Activated T-cell treated with anti-CD3 and anti-CD28 coated beads for 48 hours (primary cell): ENCODE measurements at regions not wholly inside any gene's neighbourhood (a gene's known extent, or its start where the extent isn't known, plus 50 kb on each side); places are given as distances from the start of the nearest gene placed in this dataset.
"Not testable (repeated sequence)": the region's sequence is repeated elsewhere in the genome, so short reads cannot be mapped to it uniquely, and the experiment has no call there.

ENCODE experiments used
- DNase-seq: peaks from one replicate; pipeline ENCODE4 v3.0.0-alpha.2; 2020; ENCODE audit warnings: low read depth

DNA sequence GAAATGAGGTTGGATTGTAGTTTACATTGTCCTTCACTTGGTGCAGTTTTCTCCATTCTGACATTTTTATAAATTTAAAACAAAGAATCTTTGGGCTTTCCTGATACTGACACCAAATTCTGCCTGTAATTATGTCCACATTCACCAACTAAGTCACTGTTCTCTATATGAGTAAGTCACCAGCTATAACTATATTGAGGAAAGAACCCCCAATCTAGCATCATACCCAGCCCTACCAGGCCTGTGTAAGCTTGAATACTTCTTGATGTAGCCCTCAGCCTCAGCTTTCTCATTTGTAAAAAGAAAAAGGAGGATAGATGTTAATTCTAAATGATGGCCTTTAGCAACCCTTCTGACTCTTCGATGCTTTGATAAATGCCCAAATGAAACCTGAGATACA is 112.7 kb upstream of the FST start:
- DNase-seq: no peak

DNA sequence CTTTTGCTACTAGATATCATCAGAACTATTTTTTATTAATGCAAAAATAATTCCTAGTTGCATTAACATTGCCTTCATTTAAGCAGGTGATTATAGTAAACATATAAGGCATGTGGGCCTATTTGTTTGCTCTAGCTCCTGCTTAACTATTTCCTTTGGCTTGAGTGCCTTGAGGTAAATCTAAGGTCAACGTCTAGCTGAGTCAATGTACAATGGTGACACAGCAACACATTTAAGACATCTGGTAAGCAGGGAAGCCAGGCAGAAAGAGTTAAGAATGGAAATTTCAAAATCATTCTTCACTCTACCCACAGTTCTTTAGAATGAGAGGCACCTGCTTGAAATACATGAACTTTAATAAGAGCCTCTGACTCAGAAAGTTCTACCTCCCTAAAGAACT is 111.9 kb upstream of the FST start:
- DNase-seq: no peak

DNA sequence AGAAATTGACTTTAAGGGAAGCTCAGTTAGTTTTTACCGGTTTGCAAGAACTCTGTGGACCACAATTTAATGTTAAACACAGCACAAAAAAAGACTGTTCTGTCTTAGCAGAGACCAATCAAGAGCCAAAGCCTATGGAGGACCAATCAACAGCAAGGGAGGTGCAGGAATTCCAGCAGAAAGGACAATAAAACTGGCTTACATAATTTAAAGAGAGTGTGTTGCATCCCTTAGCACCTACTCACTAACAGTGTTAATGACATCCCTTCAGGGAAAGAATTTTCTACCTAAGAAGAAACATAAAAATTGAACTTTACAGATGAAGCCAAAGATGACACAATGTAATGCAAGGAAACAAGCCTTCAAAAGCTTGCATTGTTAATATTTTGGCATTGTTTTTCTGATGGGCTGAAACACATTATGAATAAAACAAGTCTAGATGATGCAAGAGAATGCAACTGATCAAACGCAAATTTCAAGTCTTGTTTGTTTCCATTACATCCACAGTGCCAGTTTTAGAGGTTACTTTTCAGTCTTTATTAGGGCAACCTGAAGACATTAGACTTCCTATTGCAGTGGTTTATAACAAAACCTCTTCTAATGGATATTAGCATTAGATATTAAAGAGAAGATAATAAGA is 111.3 kb upstream of the FST start:
- DNase-seq: no peak

DNA sequence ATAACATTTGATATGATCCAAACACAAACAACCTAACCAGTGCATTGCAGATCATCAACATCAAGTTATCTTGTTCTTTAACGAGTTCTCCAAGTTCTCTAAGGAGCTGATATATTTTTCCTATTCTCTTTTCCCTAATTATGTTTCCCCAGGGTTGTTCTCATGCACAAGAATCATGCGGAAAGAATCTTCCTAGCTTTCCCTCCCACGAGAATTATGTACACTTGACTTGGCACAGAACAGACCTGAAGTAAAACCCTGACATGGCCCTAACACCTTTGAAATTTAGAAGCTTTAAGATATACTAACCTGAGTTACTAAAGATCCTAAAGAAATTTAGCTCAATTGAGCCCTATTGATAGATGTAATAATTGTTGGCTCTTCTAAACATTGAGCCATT is 110.7 kb upstream of the FST start:
- no peak for DNase-seq

DNA sequence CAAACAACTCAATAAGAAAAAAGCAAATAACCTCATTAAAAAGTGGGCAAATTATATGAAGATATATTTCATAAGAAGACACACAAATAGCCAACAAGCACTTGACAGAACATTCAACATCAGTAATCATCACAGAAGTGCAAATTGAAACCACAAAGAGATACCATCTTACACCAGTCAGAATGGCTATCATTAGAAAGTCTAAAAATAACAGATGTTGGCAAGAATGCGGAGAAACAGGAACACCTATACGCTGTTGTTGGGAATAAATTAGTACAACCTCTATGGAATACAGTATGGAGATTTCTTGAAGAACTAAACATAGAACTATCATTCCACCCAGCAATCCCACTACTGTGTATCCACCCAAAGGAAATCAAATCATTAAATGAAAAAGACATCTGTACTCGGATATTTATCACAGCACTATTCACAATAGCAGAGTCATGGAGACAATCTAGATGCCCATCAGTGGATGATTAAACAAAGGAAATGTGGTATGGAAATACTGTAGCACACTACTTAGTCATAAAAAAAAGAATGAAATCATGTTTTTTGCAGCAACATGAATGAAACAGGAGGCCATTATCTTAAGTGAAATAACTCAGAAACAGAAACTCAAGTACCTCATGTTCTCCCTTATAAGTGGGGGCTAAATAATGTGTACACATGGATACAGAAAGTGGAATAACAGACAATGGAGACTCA is 106.8 kb upstream of the FST start:
- DNase-seq: no peak

DNA sequence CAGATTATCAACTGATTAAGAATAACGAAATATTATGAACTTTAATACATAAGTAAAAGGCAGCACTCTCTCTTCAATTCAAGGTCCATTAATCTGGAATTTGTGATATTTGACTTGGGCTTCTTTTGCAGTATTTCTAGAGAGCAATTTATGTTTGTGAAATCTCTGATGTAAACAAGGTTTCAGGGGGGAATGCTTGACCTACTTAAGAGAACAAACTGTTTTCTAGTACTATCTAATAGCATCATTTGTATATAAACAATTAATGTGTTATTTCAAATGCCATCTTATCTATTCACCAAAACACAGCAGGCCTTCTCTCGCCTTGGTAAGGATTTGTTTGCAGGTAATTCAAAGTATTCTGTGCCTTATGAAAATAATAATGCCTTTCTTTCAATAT is 103.6 kb upstream of the FST start:
- no peak for DNase-seq

DNA sequence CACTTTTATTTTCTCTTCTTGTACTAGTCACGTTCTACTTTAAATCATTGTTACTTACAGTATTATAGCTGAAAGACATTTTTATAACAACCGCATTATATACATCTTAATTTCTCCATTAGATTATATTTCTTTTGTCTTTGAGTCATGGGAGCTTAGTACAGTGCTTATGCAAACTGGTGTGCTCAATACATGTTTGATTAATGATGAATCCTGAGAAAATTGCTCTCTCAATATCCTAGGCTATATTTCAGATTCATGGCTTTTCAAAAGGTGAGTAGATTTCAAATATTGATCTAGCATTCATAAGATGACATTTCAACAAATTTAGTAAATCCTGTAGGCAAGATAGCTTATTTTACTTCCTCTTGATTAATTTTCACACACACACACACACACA is 102.2 kb upstream of the FST start:
- no peak for DNase-seq

DNA sequence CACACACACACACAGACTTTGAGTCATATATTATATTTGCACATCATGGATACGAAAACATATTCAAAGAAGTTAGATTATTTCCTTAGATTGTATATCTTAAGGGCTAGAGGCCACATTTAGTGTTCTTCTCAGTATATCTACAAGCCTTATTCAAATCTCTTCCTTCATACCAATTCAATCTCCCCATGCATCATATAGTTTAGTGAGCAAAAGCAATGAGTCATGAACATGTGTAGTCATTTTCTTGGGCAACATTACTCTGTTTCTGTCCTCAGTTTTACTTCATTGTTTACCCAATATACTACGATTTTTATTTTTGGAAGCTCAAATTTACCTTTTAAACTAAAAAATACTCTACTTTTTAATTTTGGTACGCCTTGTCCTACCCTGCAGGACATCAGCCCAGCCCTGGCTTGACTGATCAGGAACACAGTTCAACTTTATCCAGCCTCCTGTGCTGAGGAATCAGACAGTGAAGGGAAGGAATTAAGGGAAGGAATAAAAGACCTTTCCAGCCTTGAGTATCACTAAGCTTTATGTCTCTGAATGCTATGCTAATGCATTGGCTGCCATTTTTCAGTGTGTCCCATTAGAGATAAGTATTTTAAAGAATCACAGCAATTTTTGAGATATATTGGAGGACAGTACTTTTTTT is 101.7 kb upstream of the FST start:
- DNase-seq: no peak

DNA sequence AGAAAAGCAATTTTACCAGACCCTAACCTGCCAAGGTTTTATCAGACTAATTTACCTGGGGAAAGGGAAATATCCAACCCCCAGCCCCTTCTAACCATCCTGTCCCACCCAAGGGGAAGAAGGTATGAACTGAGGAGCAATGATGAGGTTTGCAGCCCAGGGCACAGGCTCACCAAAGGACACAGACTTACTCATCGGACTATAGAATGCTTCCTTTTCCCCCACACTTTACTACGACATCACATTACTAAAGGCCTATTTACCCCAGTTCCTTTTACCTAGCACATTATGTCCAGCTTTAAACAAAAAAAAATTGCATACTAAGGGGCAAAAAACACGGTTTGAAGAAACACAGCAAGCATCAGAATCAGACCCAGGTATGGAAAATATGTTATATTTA is 94.1 kb upstream of the FST start:
- DNase-seq: no peak

DNA sequence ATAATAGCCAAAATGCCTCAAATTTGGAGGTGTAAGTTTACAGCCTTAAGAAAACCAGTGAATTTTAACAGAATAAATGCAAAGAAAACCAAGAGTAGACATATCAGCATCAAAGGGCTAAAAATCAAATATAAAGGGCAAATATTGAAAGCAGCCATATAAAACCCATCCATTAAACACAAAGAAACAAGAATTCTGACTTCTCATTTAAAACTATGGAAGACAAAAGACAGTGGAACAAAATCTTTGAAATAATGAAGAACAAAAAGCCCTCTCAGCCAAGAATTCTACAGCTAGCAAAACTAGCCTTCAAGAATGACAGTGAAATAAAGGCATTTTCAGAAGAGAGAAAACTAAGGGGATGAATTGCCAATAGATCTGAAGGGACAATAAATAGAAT is 91.3 kb upstream of the FST start:
- no peak for DNase-seq

DNA sequence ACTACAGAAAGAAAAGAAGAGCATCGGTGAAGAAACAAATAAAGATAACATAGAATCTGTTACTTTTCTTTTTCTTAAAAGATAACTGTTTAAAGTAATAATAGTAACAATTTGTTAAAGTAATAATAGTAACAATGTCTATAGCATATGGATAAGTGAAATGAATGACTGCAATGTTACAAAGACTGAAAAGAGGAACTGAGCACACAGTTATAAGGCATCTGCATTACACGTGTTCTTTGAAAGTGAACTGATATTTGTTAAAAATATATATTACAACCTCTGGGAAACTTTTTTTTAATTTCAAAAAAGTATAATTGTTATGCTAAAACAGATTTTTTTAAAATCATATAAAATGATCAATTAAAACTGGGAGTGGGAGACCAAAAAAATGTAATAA is 88.4 kb upstream of the FST start:
- DNase-seq: no peak

DNA sequence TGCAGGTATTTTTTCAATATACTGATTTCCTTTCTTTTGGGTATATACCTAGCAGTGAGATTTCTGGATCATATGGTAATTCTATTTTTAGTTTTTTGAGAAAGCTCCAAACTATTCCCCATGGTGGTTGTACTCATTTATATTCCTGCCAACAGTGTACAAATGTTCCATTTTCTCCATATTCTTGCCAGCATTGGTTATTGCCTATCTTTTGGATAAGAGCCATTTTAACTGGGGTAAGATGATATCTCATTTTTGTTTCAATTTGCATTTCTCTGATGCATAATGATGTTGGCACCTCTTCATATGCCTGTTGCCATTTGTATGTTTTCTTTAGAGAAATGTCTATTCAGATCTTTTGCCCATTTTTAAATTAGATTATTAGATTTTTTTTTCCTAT is 85.6 kb upstream of the FST start:
- DNase-seq: no peak

DNA sequence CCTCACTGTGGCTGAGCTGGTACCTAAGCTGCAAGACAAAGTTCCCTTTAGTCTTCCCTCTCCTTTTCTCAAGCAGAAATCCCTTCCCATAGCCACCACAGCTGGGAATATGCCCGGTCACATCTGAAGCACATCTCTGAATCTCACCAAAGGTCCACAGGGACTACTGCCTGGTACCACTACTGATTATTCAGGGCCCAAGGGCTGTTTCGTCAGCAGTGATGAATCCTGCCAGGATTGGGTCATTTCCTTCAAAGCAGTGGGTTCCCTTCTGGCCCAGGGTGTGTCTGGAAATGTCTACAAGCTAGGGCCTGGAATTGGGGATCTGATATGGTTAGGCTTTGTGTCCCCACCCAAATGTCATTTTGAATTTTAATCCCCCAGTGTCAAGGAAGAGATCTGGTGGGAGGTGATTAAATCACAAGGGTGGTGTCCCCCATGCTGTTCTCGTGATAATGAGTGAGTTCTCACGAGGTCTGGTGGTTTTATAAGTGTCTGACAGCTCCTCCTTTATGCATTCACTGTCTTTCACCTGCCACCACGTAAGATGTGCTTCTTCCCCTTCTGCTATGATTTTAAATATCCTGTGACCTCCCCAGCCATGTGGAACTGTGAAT is 83.2 kb upstream of the FST start:
- DNase-seq: no peak

DNA sequence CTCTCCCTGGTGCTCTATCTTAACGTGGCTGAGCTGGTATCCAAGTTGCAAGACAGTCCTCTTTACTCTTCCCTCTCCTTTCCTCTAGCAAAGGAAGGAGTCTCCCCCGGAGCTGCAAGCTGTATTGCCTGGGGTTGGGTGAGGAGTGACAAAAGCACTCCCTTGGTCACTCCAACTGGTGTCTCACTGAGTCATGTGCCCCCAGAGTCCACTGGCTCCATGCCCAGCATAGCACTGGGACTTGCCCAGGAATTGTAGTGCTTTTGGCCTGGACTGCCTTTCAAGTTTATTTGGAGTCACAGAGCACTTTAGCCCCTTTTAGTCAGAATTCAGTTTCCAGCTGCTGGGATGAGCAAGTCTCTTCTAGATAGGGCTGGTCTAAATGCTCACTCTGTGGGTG is 82.6 kb upstream of the FST start:
- no peak for DNase-seq

DNA sequence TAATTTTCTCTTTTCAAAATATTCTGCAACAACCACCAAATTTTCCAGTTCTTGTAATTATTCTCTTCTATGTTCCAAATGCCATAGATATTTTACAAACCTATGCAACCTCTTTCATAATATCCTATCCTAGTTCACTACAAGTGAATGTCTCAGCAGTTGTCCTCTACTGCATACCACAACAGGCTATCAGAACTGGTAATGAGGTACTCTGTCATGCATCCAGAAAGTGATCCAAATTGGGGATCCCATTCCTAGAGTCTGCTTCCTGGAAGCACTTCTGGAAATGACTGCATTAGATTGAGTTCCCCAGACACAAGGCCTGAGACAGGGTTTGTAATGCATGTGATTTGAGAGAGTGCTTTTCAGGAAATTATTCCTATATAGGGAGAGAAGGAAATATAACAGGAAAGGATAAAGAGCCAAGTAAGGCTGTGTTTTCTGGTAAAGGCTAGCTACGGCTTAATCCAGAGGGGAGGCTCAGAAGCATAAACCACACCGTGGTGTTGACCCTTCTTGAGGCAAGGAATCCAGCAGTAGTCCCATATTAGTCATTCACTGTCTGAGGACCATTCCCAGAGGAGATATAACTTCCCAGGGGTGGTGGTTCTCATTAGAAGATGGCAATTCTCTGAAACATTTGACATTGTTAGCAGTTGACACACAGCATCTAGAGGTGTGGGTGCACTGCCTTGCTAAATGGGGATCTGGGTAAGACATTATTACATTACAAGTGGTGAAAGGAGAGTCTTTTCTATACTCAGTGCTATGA is 80.3 kb upstream of the FST start:
- no peak for DNase-seq

DNA sequence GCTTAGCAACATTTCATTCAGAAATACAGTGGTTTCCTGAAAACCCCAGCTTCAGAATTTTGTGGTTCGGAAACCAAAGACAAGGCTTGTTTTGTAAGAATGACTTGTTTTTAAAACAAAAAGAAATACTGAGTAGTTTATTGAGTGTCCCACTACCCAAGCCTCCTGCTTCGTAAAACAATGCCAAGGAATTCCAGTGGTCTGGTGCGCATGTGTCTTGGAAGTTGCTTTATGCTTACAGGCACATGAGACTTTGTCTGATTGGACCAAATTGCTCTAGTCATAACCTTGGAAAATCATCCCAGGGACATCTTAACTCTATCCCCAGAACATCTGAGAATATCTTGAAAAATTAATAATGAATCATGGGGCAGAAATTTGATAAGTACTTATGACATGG is 77.1 kb upstream of the FST start:
- DNase-seq: no peak

DNA sequence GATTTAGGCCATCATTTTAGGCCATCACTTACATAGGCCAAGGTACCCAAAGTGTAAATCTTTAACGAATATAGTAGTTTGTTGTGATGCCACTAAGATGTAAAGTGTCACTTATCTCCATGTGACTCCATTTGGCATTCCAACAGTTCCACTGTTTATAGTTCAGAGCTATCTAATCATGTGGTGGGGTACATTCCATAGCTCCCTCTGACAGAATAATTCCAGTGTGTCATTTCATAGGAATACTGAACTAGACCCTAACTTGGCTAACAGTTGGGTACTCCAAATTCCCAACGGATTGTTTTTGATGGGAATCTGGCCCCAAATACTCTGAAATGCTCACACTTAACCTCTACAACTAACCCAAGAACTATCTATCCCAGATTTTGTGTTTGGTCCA is 76.7 kb upstream of the FST start:
- DNase-seq: no peak

DNA sequence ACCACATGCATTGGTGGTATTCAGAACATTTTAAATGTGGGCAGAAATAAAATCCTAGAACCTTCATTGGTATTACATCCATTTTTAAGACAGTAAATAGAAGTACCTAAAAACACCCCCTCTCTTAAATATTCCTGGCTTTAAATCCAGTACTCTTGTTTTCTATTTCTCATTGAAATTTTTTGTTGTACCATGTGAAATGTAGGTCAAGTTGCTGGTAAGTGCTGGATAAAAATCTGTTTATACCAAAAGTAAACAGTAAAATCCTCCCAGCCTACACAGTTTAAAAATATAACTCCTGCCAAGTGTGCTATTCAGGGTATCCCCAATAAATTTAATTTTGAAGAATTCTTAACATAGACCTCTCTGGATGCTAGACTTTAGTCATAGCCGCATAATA is 75.0 kb upstream of the FST start:
- DNase-seq: no peak

DNA sequence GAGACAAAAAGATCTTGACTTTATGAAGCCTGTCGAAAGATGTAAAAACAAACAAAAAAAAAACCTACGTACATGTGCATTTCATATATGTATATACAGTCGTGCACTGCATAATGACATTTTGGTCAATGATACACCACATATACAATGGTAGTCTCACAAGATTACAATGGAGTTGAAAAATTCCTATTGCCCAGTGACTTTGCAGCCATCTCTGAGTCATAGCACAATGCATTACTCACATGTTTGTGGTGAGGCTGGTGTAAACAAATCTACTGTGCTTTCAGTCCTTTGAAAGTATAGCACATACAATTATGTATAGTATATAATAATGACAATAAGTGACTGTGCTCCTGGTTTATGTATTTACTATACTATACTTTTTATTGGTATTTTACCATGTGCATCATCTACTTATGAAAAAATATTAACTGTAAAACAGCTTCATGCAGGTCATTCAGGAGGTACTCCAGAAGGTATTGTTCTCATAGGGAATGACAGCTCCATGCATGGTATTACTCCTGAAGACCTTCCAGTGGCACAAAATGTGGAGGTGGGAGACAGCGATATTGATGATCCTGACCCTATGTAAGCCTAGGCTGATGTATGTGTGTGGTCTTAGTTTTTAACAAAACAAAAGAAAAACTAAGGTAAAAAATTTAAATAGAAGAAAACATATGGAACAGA is 73.7 kb upstream of the FST start:
- DNase-seq: no peak

DNA sequence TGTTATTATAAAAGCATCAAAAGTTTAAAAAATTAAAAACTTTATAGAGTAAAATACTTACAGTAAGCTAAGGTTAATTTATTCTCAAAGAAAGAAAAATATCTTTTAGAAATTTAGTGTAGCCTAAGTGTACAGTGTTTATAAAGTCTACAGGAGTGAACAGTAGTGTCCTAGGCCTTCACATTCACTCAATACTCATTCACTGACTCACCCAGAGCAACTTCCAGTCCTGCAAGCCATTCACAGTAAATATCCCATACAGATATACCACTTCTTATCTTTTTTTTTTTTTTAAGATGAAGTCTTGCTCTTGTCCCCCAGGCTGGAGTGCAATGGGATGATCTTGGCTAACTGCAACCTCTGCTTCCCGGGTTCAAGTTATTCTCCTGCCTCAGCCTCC is 73.1 kb upstream of the FST start:
- no peak for DNase-seq

DNA sequence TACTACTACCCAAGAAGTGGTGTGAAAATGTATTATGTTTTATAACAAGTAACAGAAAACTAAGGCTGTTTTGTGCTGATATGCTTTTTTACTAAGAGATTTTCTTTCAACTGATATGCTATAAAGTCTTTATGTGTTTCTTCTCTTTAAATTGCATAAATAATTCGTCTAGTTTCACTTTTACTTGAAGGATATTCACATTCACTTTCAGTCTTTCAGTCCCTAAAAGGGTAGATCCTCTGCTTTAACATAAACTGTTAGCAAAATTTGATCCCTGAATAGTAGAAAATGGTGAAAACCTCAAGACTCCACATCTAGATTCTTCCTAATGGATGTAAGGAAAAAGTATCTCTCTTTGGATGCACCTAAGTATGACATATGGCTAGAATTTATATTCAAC is 69.0 kb upstream of the FST start:
- DNase-seq: no peak

DNA sequence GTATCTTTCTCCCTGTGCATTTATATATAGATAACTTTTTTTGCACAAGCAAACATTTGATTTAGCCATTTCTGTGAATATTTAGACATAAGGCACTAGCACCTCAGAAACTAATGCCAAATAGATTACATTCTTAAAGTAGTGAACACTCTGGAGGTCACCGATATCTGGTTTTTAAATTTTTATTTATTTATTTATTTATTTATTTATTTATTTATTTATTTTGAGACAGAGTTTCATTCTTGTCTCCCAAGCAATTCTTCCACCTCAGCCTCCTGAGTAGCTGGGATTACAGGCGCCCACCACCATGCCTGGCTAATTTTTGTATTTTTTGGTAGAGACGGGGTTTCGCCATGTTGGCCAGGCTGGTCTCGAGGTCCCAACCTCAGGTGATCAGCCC is 67.9 kb upstream of the FST start:
- not testable (repeated sequence) for DNase-seq
